Loucy (cell line): ENCODE measurements at regions not wholly inside any gene's neighbourhood (a gene's known extent, or its start where the extent isn't known, plus 50 kb on each side); places are given as distances from the start of the nearest gene placed in this dataset.

Experiments
- CTCF ChIP-seq: fragments of 200-600 bp; sonication (generic); conservative IDR thresholded peaks from 2 replicates; pipeline ENCODE4 v1.5.1; 2014; ENCODE audit warnings: mild to moderate bottlenecking, antibody characterized with exemption, low read length
- EZH2phosphoT487 ChIP-seq: fragments of 200-600 bp; IDR thresholded peaks from 2 replicates; pipeline ENCODE4 v1.6.1; 2018; ENCODE audit warnings: antibody characterized with exemption, mild to moderate bottlenecking, moderate library complexity, borderline replicate concordance

GRCh38 chr18:46220116-46220515 lies 115.9 kb downstream of the HAUS1 start:
- TF ChIP-seq EZH2phosphoT487, result no peak
- no peak for TF ChIP-seq CTCF
